NT2/D1 (cell line): ENCODE measurements at regions not wholly inside any gene's neighbourhood (a gene's known extent, or its start where the extent isn't known, plus 50 kb on each side); places are given as distances from the start of the nearest gene placed in this dataset.

Experiments used
- YY1 ChIP-seq: IDR thresholded peaks from 2 replicates; pipeline ENCODE4 v1.6.1; 2011; ENCODE audit not compliant: insufficient read length, insufficient read depth
- ZNF274 ChIP-seq: IDR thresholded peaks from 2 replicates; pipeline ENCODE4 v1.6.1; 2011; ENCODE audit warnings: mild to moderate bottlenecking, low read depth, low read length

DNA sequence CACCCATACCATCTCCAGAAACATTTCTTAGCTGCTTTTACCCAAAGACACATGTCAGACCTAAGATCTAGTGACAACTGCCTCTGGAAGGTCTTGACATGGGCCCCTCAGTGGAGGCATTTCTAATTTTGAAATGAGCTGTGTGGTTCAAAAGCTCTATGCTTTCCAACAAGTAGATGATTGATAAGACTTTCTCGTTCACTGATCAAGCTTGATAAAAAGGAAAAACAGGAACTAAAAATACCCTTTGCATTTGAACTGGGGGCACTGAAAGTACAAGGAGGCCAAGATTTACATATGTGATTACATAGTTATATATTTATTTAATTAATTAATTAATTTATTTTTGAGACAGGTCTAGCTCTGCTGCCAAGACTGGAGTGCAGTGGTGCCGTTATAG is 61.3 kb upstream of the SCOC start:
- TF ChIP-seq YY1 (no peak), ZNF274 (no peak)
